Right lobe of liver (tissue), 4 donors: ENCODE measurements at regions not wholly inside any gene's neighbourhood (a gene's known extent, or its start where the extent isn't known, plus 50 kb on each side); places are given as distances from the start of the nearest gene placed in this dataset.

ENCODE experiments used
- POLR2A ChIP-seq: fragments of 450-650 bp; IDR thresholded peaks from one replicate; pipeline ENCODE4 v1.6.1; 2017; ENCODE audit warnings: antibody characterized with exemption, mild to moderate bottlenecking
- TF ChIP-seq, protein P1 (sequence below), 4 donors: fragments of 200-600 bp in 3 of 4; fragments of 450-650 bp in 1 of 4; IDR thresholded peaks; one replicate each; pipeline versions ENCODE4 v1.5.1 to v1.8.0; 2016 to 2022; ENCODE audit warnings: antibody characterized with exemption in 4 of 4, mild to moderate bottlenecking in 2 of 4
- donor health status: DM: no; HTN: no; CAD: no.
- donor health status: DM: no; HTN: no; CAD: no.
- donor health status: DM: no; HTN: yes; CAD: no.

DNA sequence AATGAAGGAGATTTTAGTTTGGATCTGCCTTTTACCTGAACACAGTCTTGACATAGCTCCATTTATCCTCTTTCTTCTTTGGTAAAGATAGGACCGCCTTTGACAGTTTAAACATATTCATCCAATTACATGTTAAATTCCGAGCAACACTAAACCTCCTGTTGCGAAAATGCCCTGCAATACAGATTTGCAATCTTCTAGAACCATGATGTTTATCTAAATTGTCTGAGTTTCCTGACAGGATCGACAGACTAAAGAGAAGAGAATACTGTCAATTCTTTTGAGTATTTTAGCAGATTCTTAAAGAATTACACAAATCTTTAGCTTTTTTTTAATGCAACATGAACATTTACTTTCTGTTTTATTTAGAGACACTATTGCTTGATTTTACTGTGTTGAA lies 1145.5 kb downstream of the CDH11 start:
- TF ChIP-seq, protein P1, sequence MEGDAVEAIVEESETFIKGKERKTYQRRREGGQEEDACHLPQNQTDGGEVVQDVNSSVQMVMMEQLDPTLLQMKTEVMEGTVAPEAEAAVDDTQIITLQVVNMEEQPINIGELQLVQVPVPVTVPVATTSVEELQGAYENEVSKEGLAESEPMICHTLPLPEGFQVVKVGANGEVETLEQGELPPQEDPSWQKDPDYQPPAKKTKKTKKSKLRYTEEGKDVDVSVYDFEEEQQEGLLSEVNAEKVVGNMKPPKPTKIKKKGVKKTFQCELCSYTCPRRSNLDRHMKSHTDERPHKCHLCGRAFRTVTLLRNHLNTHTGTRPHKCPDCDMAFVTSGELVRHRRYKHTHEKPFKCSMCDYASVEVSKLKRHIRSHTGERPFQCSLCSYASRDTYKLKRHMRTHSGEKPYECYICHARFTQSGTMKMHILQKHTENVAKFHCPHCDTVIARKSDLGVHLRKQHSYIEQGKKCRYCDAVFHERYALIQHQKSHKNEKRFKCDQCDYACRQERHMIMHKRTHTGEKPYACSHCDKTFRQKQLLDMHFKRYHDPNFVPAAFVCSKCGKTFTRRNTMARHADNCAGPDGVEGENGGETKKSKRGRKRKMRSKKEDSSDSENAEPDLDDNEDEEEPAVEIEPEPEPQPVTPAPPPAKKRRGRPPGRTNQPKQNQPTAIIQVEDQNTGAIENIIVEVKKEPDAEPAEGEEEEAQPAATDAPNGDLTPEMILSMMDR (IDR thresholded peaks at IDR 0.05): no peak
- no peak for TF ChIP-seq POLR2A
